Prostate gland (tissue), 2 donors: ENCODE measurements at regions not wholly inside any gene's neighbourhood (a gene's known extent, or its start where the extent isn't known, plus 50 kb on each side); places are given as distances from the start of the nearest gene placed in this dataset.

Experiments
- CTCF ChIP-seq, 4 experiments: fragments of 200-600 bp in 2 of 4; fragments of 450-650 bp in 2 of 4; sonication (generic) in 2 of 4; IDR thresholded peaks; 1 replicate in 3 of 4; 2 replicates in 1 of 4; pipeline ENCODE4 v1.5.1; 2016 to 2019; ENCODE audit warnings: antibody characterized with exemption in 4 of 4, mild to moderate bottlenecking in 2 of 4, moderate library complexity in 2 of 4
- POLR2A ChIP-seq: fragments of 450-650 bp; IDR thresholded peaks from one replicate; pipeline ENCODE4 v1.6.1; 2016; ENCODE audit warnings: antibody characterized with exemption, mild to moderate bottlenecking
- POLR2AphosphoS5 ChIP-seq: sonication (generic); formaldehyde crosslinking; IDR thresholded peaks from one replicate; pipeline ENCODE4 v1.6.1; 2017; ENCODE audit warnings: antibody characterized with exemption

GRCh38 chr18:1797235-1797634 lies 774.1 kb downstream of the METTL4 start:
- TF ChIP-seq CTCF (IDR thresholded peaks at IDR 0.05) (no peak), POLR2A (no peak), POLR2AphosphoS5 (no peak)
